Testis (tissue), 2 donors: ENCODE measurements at regions not wholly inside any gene's neighbourhood (a gene's known extent, or its start where the extent isn't known, plus 50 kb on each side); places are given as distances from the start of the nearest gene placed in this dataset.

ENCODE experiments used
- DNase-seq: peaks from one replicate; pipeline ENCODE4 v3.0.0-alpha.2; 2019
- H3K27ac ChIP-seq, 2 donors: fragments of 200-600 bp; sonication (generic); one replicate each; pipeline ENCODE4 v1.5.1; 2019
- H3K27me3 ChIP-seq: fragments of 200-600 bp; sonication (generic); one replicate; pipeline ENCODE4 v1.5.1; 2019
- H3K36me3 ChIP-seq: fragments of 200-600 bp; sonication (generic); one replicate; pipeline ENCODE4 v1.5.1; 2017; ENCODE audit warnings: low read depth; ENCODE audit errors: missing control alignments
- H3K4me1 ChIP-seq: fragments of 200-600 bp; sonication (generic); one replicate; pipeline ENCODE4 v1.5.1; 2019
- H3K4me3 ChIP-seq, 2 donors: fragments of 200-600 bp; sonication (generic); one replicate each; pipeline ENCODE4 v1.5.1; 2017 to 2019
- H3K9me3 ChIP-seq: fragments of 200-600 bp; sonication (generic); one replicate; pipeline ENCODE4 v1.5.1; 2017
- CTCF ChIP-seq, 3 experiments: fragments of 450-650 bp in 2 of 3; fragments of 200-600 bp in 1 of 3; sonication (generic) in 1 of 3; IDR thresholded peaks; one replicate each; pipeline ENCODE4 v1.5.1; 2016 to 2019; ENCODE audit warnings: antibody characterized with exemption in 3 of 3, mild to moderate bottlenecking in 2 of 3, moderate library complexity in 1 of 3
- POLR2A ChIP-seq: fragments of 450-650 bp; IDR thresholded peaks from one replicate; pipeline ENCODE4 v1.6.1; 2017; ENCODE audit warnings: antibody characterized with exemption, mild to moderate bottlenecking, moderate library complexity
- WGBS, 2 donors: methylation state at CpG; one replicate each; pipeline ENCODE4 v1.1.5; 2018; 5-methylcytosine and 5-hydroxymethylcytosine counted together
- intact Hi-C: fragments of 100-400 bp; cut with DNase I; formaldehyde crosslinking; loops from one replicate; pipeline ENCODE4 v1.15.1; 2023; ENCODE audit warnings: low total_unique reads

DNA sequence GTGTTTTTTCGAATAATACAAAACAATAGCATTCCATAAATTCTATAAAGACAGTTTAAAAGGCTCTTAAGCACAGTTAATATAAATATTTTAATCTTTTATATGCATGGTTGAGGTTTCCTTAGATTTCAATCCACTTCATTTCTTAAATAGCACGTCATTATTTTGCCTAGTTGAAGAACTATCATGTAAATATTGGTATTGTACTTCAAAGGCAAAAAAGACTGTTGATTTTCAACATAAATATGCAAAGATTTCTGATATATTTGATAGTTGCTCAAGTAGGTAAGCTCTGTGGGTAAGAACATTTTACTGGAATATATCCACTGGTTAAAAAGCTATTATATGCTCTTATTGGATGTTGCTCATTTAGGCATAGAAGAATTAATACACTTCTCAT is 458.6 kb downstream of the NR2F1-AS1 start:
- WGBS, 2 donors: 88 to 94% methylated on average over 2 of the region's 2 CpGs

DNA sequence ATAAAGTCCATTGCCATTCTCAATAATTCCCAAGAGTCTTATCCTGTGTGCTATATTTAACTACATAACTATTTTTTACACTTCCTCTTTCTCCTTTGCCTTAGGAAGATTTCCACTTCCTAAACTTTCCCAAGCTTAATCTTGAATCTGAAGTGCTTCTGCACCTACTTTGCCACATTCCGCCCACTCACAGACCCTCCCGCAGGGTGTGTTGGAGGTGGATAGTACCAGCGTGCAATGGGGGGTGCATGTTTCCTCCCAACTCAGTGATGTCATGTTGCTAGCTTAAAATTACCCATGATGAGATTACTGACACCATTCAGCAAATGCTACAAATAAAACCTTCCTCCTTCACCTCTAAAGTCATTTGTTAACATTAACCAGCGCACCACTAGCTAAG is 460.2 kb downstream of the NR2F1-AS1 start:
- Histone ChIP-seq H3K36me3 (no peaks in the 10 kb centered on the region), H3K9me3 (no peaks in the 10 kb centered on the region), H3K27me3 (no peaks in the 10 kb centered on the region), H3K4me1 (no peaks in the 10 kb centered on the region), H3K4me3 (no peak overlapping the region), H3K27ac (no peak overlapping the region)
- DNase-seq: no peak
- intact Hi-C loops: no loop called here
- TF ChIP-seq CTCF (IDR thresholded peaks at IDR 0.05) (no peak), POLR2A (no peak)
- WGBS, 2 donors: 88 to 92% methylated on average over 4 of the region's 4 CpGs

More for the DNA sequence above, 458.6 kb downstream of the NR2F1-AS1 start:
- no peaks in the 10 kb centered on the region for H3K36me3 ChIP-seq
- no peaks in the 10 kb centered on the region for H3K9me3 ChIP-seq
- TF ChIP-seq CTCF (IDR thresholded peaks at IDR 0.05): no peak
- TF ChIP-seq POLR2A: no peak
- H3K27me3 ChIP-seq: no peaks in the 10 kb centered on the region
- DNase-seq: no peak
- H3K4me1 ChIP-seq: no peaks in the 10 kb centered on the region
- H3K4me3 ChIP-seq: no peak overlapping the region
- no peak overlapping the region for H3K27ac ChIP-seq
- intact Hi-C loops: no loop called here

DNA sequence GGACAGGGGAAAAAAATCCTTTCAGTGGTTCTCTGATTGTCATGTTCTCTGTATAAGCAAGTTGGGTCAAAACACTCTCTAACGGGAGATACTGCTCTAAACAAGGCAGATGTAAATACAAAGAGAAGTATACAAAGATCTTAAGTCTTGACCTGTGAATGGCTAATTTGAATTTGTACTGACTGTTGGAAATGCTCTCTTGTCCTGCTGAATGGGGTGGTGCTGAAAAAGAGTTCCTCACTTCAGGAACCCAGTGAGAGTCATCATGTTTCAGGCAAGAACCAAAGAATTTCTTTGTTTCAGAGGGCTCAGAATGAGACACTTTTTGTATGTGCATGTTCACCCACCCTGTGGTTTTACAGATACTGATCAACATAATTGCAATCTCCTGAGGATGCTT is 461.0 kb downstream of the NR2F1-AS1 start:
- no peak for DNase-seq
- Histone ChIP-seq H3K9me3 (no peaks in the 10 kb centered on the region), H3K27ac (no peak overlapping the region), H3K36me3 (no peaks in the 10 kb centered on the region), H3K27me3 (no peaks in the 10 kb centered on the region), H3K4me3 (no peak overlapping the region), H3K4me1 (no peaks in the 10 kb centered on the region)
- 85 to 90% methylated on average over 1 of the region's 1 CpG for WGBS, 2 donors
- intact Hi-C loops: no loop called here
- TF ChIP-seq CTCF (IDR thresholded peaks at IDR 0.05) (no peak), POLR2A (no peak)

DNA sequence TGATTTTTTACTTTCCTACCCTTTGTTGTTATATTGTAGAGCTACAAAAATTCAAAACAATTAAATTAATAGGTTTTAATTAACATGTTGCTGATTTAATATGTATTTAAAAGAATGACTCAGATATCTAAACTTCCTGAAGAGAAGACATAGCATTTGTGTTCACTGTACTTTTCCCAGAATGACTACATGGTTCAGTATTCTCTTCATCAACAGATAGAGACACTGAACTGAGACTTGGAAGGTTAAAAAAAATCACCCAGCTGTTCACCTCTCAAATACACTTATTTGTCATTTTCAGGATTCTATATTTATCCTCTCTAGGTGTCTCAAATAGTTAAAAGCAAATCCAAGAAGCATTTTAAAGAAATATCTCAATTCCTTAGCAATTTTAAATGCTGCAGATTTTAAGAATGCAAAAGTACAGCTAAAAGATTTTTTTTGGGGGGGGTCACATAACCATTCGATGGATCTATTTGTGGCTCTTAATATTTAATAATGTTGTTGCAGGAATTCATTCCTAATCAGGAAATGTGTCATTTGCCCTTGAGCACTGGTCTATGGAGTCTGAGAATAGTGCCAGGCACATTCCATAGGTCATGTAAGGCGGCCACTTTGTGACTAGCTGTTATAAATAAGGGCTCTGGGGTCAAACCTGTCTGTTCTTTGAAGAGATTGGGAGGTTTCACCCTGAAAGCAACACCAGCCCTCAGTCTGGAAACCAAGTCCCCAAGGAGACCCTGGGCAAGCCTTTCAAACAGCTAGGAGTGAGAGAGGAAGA is 463.1 kb downstream of the NR2F1-AS1 start:
- no peak overlapping the region for H3K4me3 ChIP-seq
- WGBS, 2 donors: 45 to 71% methylated on average over 2 of the region's 2 CpGs
- no peaks in the 10 kb centered on the region for H3K27me3 ChIP-seq
- H3K4me1 ChIP-seq: no peaks in the 10 kb centered on the region
- DNase-seq: no peak
- no peak overlapping the region for H3K27ac ChIP-seq
- no peaks in the 10 kb centered on the region for H3K9me3 ChIP-seq
- TF ChIP-seq POLR2A (no peak), CTCF (IDR thresholded peaks at IDR 0.05) (no peak)
- intact Hi-C loops: no loop called here
- H3K36me3 ChIP-seq: no peaks in the 10 kb centered on the region
